ENCODE measurements at regions not wholly inside any gene's neighbourhood (a gene's known extent, or its start where the extent isn't known, plus 50 kb on each side); places are given as distances from the start of the nearest gene placed in this dataset.

Small RNAs in the stretch of these regions (small RNA-seq; reads per million reads assigned to genes)
- 0 reads per million in 4 donors for gene AC134503.1
- 0 reads per million in 4 donors for gene RF00096
- gene RNA5SP149, result 3.2 to 11.0 (median 6.6) reads per million in 4 donors
